ENCODE measurements at regions not wholly inside any gene's neighbourhood (a gene's known extent, or its start where the extent isn't known, plus 50 kb on each side); places are given as distances from the start of the nearest gene placed in this dataset.

- no peak for DNase-seq
These were observed 270.7 kb downstream of the ALG10 start for GRCh38 chr12:34292736-34293625.

DNA sequence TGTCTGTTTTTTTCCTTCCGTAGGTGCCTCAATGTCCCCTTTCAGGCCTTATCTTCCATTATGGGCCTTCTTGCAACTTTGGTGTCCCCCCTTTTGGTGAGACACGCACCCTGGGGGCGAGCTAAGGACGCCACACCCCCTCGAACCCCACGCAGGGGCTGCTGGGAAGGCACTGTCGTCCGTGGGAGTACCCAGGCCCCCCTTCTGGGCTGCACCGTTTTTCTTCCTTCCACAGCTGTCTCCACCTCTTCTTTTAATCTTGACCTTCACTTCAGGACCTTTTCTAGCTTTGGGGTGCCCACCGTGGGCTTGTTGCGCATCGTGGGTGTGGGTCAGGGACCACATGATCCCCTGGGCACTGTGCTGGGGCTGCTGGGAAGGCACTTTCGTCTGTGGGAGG lies 271.8 kb downstream of the ALG10 start:
- DNase-seq, result no peak

DNA sequence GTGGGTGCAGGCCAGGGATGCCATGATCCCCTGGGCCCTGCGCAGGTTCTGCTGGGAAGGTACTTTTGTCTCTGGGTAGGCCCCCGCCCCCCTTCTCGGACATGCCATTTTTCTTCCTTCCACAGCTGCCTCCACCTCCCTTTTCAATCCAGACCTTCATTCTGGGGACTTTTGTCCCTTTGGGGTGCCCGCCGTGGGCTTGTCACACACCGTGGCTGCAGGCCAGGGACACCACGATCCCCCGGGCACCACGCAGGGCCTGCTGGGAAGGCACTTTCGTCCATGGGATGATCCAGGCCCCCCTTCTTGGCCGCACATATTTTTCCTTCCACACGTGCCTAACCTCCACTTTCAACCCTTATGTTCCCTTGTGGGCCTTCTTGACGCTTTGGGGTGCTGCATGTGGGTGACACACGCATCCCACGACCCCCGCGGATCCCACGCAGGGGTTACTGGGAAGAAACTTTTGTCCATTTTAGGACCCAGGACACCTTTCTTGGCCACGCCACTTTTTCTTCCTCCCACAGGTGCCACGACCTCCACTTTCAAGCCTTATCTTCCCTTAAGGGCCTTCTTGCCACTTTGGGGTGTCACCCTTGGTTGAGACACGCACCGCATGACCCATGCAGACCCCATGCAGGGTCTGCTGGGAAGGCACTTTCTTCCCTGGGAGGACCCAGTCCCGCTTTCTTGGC lies 272.5 kb downstream of the ALG10 start:
- no peak for DNase-seq

GRCh38 chr12:34295366-34296142 lies 273.3 kb downstream of the ALG10 start:
- DNase-seq, result no peak

DNA sequence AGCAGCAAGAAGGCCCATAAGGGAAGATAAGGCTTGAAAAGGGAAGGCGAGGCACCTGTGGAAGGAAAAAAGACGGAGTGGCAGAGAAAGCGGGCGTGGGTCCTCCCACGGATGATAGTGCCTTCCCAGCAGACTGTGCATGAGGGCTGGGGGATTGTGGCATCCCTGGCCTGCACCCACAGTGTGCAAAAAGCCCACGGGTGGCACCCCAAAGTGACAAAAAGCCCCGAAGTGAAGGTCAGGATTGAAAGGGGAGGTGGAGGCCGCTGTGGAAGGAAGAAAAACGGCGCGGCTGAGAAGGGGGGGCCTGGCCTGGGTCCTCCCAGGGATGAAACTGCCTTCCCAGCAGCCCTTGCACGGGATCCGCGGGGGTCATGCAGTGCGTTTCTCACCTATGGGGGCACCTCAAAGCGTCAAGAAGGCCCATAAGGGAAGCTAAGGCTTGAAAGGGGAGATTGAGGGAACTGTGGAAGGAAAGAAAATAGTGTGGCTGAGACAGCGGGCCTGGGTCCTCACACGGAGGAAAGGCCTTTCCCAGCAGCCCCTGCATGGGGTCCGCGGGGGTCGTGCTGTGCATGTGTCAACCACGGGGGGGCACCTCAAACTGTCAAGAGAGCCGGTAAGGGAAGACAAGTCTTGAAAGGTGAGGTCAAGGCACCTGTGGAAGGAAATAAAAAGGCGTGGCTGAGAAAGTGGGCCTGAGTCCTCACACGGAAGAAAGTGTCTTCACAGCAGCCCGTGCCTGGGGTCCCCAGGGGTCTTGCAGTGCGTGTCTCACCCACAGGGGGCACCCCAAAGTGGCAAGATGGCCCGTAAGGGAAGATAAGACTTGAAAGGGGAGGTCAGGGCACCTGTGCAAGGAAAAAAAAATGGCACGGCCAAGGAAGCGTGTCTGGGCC lies 274.1 kb downstream of the ALG10 start:
- no peak for DNase-seq

- DNase-seq, result no peak
These were observed 275.0 kb downstream of the ALG10 start for GRCh38 chr12:34297126-34297789.

GRCh38 chr12:34297790-34298164 lies 275.5 kb downstream of the ALG10 start:
- DNase-seq, result no peak

GRCh38 chr12:34298176-34298970 lies 276.1 kb downstream of the ALG10 start:
- no peak for DNase-seq

GRCh38 chr12:34298971-34299801 lies 276.9 kb downstream of the ALG10 start:
- DNase-seq, result no peak

- no peak for DNase-seq
These were observed 277.5 kb downstream of the ALG10 start for GRCh38 chr12:34299802-34300193.

GRCh38 chr12:34300376-34301250 lies 278.3 kb downstream of the ALG10 start:
- no peak for DNase-seq

DNA sequence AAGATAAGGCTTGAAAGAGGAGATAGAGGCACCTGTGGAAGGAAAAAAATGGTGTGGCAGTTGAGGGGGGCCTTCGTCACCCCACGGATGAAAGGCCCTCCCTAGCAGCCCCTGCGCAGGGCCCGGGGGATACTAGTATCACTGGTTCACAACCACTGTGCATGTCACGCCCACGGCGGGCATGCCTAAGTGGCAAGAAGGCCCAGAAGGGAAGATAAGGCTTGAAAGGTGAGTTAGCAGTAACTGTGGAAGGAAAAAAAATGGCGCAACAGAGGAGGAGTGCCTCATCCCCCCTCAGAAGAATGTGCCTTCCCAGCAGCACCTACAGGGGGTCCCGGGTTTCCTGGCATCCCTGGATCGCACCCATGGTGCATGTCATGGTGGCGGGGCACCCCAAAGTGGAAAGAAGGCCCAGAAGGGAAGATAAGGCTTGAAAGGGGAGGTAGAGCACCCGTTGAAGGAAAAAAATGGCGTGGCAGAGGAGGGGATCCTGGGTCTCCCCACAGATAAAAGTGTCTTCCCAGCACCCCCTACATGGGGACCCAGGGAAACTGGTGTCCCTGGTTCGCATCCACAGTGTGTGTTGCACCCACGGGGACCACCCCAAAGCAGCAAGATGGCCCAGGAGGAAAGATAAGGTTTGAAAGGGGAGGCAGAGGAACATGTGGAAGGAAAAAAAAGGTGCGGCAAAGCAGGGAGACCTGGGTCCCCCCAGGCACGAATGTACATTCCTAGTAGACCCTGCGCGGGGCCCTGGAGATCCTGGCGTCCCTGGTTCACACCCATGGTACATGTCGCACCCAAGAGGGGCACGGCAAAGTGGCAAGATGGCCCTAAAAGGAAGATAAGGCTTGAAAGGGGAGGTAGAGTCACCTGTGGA lies 279.2 kb downstream of the ALG10 start:
- DNase-seq, result no peak

DNA sequence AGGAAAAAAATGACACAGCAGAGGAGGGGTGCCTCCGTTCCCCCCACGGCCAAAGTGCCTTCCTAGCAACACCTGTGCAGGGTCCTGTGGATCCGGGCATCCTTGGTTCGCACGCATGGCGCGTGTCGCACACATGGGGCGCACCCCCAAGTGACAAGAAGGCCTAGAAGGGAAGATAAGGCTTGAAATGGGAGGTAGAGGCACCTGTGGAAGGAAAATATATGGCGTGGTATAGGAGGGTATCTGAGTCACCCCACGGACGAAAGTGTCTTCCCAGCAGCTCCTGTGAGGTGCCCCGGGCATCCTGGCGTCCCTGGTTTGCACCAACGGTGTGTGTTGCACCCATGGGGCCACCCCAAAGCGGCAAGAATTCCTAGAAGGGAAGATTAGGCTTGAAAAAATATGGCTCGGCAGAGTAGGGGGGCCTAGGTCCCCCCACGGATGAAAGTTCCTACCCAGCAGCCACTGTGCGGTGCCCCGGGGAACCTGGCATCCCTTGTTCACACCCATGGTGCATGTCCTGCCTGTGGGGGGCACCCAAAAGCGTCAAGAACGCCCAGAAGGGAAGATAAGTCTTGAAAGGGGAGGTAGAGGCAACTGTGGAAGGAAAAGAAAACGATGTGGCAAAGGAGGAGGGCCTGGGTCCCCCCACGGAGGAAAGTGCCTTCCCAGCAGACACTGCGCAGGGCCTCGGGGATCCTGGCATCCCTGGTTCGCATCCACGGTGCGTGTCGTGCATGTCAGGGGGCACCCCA lies 280.0 kb downstream of the ALG10 start:
- DNase-seq, result no peak

GRCh38 chr12:34303091-34303870 lies 281.0 kb downstream of the ALG10 start:
- DNase-seq, result no peak

GRCh38 chr12:34304001-34304400 lies 281.7 kb downstream of the ALG10 start:
- DNase-seq, result no peak

DNA sequence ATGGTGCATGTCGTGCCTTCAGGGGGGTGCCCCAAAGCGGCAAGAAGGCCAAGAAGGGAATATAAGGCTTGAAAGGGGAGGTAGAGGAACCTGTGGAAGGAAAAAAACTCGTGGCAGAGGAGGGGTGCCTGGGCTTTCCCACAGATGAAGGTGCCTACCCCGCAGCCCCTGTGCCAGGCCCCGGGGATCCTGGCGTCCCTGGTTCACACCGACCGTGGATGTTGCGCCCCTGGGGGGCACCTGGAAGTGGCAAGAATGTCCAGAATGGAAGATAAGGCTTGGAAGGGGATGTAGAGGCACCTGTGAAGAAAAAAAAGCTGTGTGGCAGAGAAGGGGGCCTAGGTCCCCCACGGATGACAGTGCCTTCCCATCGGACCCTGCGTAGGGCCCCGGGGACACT lies 282.2 kb downstream of the ALG10 start:
- DNase-seq, result no peak

Data from CD4-positive, alpha-beta T cell treated with Interleukin-10 for 1 hour (primary cell).